Activated naive CD4-positive, alpha-beta T cell treated with Interleukin-2 at 50 U/mL for 16 hours (primary cell): ENCODE measurements at regions not wholly inside any gene's neighbourhood (a gene's known extent, or its start where the extent isn't known, plus 50 kb on each side); places are given as distances from the start of the nearest gene placed in this dataset.
"Not testable (repeated sequence)": the region's sequence is repeated elsewhere in the genome, so short reads cannot be mapped to it uniquely, and the experiment has no call there.

Experiments
- DNase-seq: peaks from one replicate; pipeline ENCODE4 v3.0.0-alpha.2; 2020

- no peak for DNase-seq
Measured at GRCh38 chr6:1197309-1197708, 114.6 kb upstream of the FOXQ1 start.

GRCh38 chr6:1191141-1191630 is 120.7 kb upstream of the FOXQ1 start:
- DNase-seq, result no peak

DNA sequence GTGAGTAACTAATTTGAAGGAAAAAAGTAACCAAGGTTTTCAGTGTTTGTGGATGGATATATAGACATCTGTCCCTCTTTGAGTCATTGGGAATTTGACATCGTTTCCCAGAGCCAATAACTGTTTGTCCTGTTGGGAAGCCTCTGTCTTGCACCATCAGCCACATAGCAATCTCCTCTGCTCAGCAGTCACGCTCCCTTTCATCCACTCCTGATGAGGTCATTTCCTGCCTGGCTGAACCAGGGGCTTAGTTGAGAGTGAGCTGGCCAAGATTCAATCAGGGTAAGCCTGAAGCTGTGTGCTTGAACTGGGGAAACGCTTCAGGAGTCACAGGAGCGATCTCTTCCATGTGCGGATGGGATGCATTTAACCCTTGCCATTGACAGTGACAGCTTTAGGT is 121.5 kb upstream of the FOXQ1 start:
- DNase-seq, result no peak

DNA sequence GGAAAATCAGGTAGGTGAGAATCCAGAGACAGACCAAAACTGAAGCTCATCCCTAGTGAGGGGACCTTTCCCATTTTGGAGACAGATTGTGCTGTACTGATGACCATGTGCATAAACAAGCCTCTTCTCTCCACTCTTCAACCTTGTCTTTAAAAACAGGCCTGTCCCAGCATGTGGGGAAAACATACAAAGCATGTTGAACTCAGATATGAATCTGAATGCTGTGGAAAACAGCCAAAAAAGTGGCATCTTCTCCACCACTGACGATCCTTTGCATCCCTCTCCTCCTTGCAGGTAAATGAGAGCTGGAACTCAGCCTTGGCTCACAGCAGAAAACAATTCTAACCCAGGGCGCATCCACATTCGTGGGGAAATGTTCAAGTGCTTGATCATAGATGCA is 123.7 kb upstream of the FOXQ1 start:
- DNase-seq, result no peak

DNA sequence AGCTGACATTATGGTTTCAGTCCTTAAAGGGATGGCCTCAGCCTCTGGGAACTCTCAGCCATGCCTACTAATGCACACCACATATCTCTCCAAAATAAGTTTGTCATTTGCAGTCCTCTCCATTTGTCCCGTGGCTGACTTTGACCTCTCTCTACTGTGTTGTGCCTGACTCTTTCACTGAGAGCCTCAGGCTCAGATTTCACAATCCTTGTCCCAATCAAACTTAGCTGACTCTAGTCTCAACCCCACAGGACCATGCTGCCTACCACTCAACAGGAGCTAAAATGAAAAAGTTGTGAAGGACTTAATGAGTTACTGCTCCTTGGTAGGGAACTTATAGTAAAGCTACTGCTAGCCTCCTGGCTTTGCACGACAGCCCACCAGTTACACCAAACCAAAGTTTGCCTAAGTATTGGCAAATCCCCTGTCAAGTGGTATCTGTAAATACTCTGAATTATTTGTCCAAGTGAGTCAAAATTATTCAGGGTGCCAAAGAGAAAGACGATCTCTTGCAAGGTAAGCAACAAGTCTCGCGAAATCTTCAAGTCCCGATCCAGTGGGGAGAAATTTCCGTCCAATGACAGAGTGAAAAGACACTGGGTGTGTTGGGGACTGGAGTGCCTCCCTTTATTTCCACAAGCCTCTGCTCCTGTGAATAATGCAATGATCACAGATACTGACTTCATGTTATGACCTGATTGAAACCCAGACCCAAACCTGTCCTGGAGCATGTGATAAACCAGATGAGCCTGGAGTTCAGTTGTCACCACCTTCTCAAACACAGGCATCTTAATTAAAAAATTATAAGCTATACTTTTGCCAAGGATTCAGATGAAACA is 124.4 kb upstream of the FOXQ1 start:
- DNase-seq, result no peak

GRCh38 chr6:1184318-1184717 is 127.6 kb upstream of the FOXQ1 start:
- DNase-seq, result no peak

- DNase-seq, result no peak
Measured at GRCh38 chr6:1182722-1183521, 129.0 kb upstream of the FOXQ1 start.

DNA sequence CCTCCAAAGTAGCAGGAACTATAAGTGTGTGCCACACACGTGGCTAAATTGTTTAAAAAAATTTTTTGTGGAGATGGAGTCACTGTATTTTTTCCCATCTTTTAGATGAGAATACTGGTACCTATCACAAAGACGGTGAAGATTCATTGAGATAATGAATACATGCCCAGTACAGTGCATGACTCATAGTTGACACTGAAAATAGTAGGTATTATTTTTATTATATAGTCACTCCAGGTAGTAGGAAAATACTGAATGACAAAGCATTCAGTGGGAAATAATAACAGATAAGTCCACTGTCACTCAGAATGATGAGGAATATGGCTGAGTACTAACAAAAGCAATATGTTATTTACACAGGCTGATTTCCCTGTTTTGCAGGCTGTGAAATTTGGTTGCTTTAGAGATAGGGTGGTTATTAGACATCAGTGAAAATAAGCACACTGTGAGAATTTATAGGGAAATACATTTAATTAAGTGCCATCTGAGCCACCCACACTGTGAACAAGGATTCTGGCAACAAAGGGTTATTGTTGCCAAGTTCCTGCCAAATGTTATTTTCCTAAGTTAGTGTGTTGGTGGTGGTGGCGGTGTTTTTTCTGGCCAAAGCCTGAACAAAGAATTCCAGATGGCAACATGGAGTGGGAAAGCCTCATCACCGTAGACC is 129.8 kb upstream of the FOXQ1 start:
- no peak for DNase-seq

GRCh38 chr6:1179571-1180459 is 132.1 kb upstream of the FOXQ1 start:
- DNase-seq, result no peak

- DNase-seq, result no peak
Measured at GRCh38 chr6:1178590-1178989, 133.3 kb upstream of the FOXQ1 start.

- no peak for DNase-seq
Measured at GRCh38 chr6:1176567-1176966, 135.3 kb upstream of the FOXQ1 start.

GRCh38 chr6:1175877-1176276 is 136.0 kb upstream of the FOXQ1 start:
- DNase-seq, result no peak

DNA sequence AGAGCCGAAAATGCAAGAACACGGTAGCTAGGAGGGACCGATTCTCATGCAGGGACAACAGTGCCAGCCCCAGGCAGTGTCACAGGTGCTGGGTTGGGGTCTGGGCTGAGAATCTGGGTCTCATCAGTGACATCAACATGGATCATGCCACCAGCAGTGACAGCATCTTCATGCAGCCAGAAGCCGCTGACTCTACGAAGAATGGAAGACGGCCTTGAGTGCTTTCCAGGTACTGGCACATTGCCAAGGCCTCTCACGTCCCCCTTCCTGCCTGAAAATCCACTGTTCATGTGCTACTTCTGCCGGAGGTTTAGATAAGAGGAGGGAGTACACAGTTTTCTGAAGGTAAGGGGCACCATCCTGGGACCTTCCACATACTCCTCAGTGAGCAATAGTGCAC is 141.1 kb upstream of the FOXQ1 start:
- no peak for DNase-seq

DNA sequence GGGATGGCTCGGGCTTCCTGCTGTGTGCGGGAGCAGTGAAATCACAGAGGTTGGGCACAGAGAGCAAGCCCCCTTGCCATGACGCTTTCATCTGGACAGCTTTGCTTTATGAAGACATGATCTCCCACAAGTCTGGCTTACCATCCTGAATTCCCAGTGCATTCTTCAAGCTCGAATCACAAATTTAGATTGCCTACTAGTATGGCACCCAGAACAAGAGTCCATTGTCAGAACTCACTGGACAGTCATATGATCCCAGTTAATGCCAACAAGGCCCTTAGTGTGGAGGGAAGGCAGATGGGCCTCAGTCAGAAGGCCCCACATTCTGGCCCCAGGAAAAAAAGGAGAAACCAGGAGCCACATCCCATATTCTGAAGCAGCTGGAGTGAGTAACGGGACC is 147.3 kb upstream of the FOXQ1 start:
- DNase-seq, result no peak

DNA sequence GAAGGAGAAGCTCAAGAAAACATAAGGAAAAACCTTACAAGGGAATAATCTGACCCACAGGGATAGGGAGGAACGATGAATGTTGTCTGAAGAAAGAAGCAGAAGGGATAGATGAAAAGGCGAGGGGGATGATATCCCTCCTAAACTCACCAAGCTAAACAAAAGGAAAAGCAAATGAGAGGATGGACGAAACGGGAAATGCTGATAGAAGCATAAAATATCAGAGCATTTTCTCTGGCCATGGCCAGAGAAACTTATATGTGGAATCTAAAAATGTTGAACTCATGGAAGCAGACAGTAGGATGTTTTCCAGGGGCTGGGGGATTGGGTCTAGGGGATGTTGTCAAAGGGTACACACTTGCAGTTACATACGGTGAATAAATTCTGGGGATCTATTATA is 148.4 kb upstream of the FOXQ1 start:
- no peak for DNase-seq

GRCh38 chr6:1162367-1163275 is 149.3 kb upstream of the FOXQ1 start:
- no peak for DNase-seq

GRCh38 chr6:1156411-1156810 is 155.5 kb upstream of the FOXQ1 start:
- DNase-seq, result not testable (repeated sequence)

GRCh38 chr6:1153696-1154245 is 158.1 kb upstream of the FOXQ1 start:
- DNase-seq, result no peak

DNA sequence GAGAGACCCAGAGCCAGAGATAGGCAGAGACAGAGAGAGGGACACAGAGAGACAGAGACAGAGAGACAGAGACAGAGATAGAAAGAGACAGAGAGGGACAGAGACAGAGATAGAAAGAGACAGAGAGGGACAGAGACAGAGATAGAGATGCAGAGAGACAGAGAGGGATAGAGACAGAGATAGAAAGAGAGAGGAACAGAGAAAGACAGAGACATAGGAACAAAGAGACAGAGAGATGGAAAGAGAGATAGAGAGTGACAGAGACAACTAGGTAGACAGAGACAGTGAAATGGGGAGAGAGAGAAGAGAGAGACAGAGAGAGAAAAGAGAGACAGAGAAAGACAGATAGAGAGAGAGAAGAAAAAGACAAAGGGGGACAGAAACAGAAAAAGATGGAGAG is 165.4 kb upstream of the FOXQ1 start:
- no peak for DNase-seq

DNA sequence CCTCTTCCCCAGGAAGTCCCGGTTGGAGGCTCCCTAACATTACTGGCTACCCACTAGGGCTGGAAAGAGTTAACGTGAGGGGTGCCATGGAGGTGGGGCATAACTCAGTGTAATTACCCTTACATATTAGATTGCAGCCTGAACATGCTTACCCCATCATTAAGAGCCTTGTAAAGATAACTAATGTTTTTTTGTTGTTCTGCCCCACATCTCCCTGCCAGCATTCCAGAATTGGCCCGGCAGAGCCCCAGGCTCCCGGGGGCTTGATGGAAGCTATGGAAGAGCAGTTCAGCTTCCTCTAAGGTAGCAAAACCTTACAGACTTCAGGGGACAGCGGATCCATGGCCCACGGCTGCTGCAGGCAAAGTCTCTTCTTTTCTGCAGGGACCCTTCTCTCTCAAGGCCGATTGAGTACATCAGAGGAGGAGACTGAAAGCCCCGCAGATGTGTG is 166.1 kb upstream of the FOXQ1 start:
- no peak for DNase-seq
